A549 (cell line): ENCODE measurements at regions not wholly inside any gene's neighbourhood (a gene's known extent, or its start where the extent isn't known, plus 50 kb on each side); places are given as distances from the start of the nearest gene placed in this dataset.

Experiments
- ATAC-seq, 2 experiments: fragments of 200-7000 bp in 1 of 2; fragments of >200 bp in 1 of 2; cut with Nextera tagmentation in 1 of 2; cut with Tn5 transposase in 1 of 2; 3 replicates each; pipeline versions ENCODE4 v1.8.0 to v1.9.1; 2018 to 2020; ENCODE audit warnings: mild to moderate bottlenecking in 1 of 2, moderate library complexity in 1 of 2
- CTCF ChIA-PET: fragments of 300-600 bp; sonication (Branson Sonifier 250); formaldehyde crosslinking; extraction: SDS; loops from one replicate; lab custom pipeline; 2021; ENCODE audit warnings: antibody characterized with exemption, inconsistent platforms; lab: Yijun Ruan, JAX
- POLR2A ChIA-PET: fragments of 350-600 bp; formaldehyde crosslinking; extraction: SDS; loops from one replicate; lab custom pipeline; 2021; ENCODE audit warnings: antibody characterized with exemption, inconsistent platforms; lab: Yijun Ruan, JAX
- DNase-seq, 2 experiments: peaks; one replicate each; pipeline versions ENCODE4 v3.0.0 to v3.0.0-alpha.2; 2011 to 2016; ENCODE audit warnings: low read depth in 1 of 2, low spot score in 1 of 2
- FAIRE-seq: peaks from 2 replicates; lab custom pipeline; 2011; peaks lifted over from hg19 to GRCh38; lab: Jason Lieb, UNC
- H3K27ac ChIP-seq, 2 experiments: fragments of >200 bp; sonication (Bioruptor Twin); formaldehyde crosslinking; 3 replicates each; pipeline ENCODE4 v1.5.1; 2016 to 2017
- H3K4me1 ChIP-seq: fragments of >200 bp; sonication (Bioruptor Twin); formaldehyde crosslinking; 3 replicates; pipeline ENCODE4 v1.6.1; 2016
- H3K4me2 ChIP-seq: fragments of >200 bp; sonication (Bioruptor Twin); formaldehyde crosslinking; 3 replicates; pipeline ENCODE4 v1.6.1; 2016
- H3K4me3 ChIP-seq: fragments of >200 bp; sonication (Bioruptor Twin); formaldehyde crosslinking; 3 replicates; pipeline ENCODE4 v1.5.1; 2016
- H3K9me3 ChIP-seq: fragments of >200 bp; sonication (Bioruptor Twin); formaldehyde crosslinking; 3 replicates; pipeline ENCODE4 v1.6.1; 2016
- ATOH8 ChIP-seq: fragments of 250-450 bp; sonication (Bioruptor Pico); IDR thresholded peaks from 2 replicates; pipeline ENCODE4 v1.5.0; 2020; ENCODE audit warnings: low read depth, mild to moderate bottlenecking, moderate library complexity
- CBX2 ChIP-seq: fragments of 200-600 bp; sonication (generic); IDR thresholded peaks from 2 replicates; pipeline ENCODE4 v1.6.1; 2016; ENCODE audit warnings: low read depth, mild to moderate bottlenecking, borderline replicate concordance
- CBX8 ChIP-seq: fragments of 200-600 bp; sonication (generic); IDR thresholded peaks from 2 replicates; pipeline ENCODE4 v1.6.1; 2016
- CEBPB ChIP-seq, 2 experiments: fragments of >200 bp in 1 of 2; sonication (Bioruptor Twin) in 1 of 2; formaldehyde crosslinking in 1 of 2; IDR thresholded peaks; 2 replicates each; pipeline ENCODE4 v1.6.1; 2012 to 2016
- CHD2 ChIP-seq: fragments of 150-350 bp; IDR thresholded peaks from 2 replicates; pipeline ENCODE4 v1.6.1; 2014; ENCODE audit warnings: low read length; ENCODE audit not compliant: partially characterized antibody
- E2F6 ChIP-seq: IDR thresholded peaks from 2 replicates; pipeline ENCODE4 v1.6.1; 2012; ENCODE audit warnings: low read depth, borderline replicate concordance
- EHF ChIP-seq: fragments of 250-450 bp; sonication (Bioruptor Pico); IDR thresholded peaks from 2 replicates; pipeline ENCODE4 v1.5.0; 2020; ENCODE audit warnings: mild to moderate bottlenecking
- ELK1 ChIP-seq: fragments of 150-350 bp; IDR thresholded peaks from 2 replicates; pipeline ENCODE4 v1.6.1; 2014; ENCODE audit warnings: low read depth, mild to moderate bottlenecking, low read length
- EP300 ChIP-seq, 2 experiments: fragments of >200 bp; sonication (Bioruptor Twin); formaldehyde crosslinking; IDR thresholded peaks; 2 replicates in 1 of 2; 3 replicates in 1 of 2; pipeline ENCODE4 v1.6.1; 2016 to 2017
- ESRRA ChIP-seq: fragments of 150-350 bp; IDR thresholded peaks from 2 replicates; pipeline ENCODE4 v1.6.1; 2014; ENCODE audit warnings: mild to moderate bottlenecking, low read length, borderline replicate concordance
- FOSB ChIP-seq: fragments of 250-450 bp; sonication (Bioruptor Pico); IDR thresholded peaks from 2 replicates; pipeline ENCODE4 v1.5.0; 2020; ENCODE audit warnings: mild to moderate bottlenecking, moderate library complexity
- HDAC2 ChIP-seq: fragments of 200-600 bp; sonication (generic); IDR thresholded peaks from 2 replicates; pipeline ENCODE4 v1.6.1; 2016
- HEYL ChIP-seq: fragments of 250-450 bp; sonication (Bioruptor Pico); IDR thresholded peaks from 2 replicates; pipeline ENCODE4 v1.8.0; 2021; ENCODE audit warnings: mild to moderate bottlenecking, moderate library complexity
- HOXB13 ChIP-seq: fragments of 250-450 bp; sonication (Bioruptor Pico); IDR thresholded peaks from 2 replicates; pipeline ENCODE4 v1.5.0; 2020; ENCODE audit warnings: low read depth, mild to moderate bottlenecking, moderate library complexity
- HOXB5 ChIP-seq: fragments of 250-450 bp; sonication (Bioruptor Pico); IDR thresholded peaks from 2 replicates; pipeline ENCODE4 v1.5.0; 2020; ENCODE audit warnings: mild to moderate bottlenecking, moderate library complexity
- JUN ChIP-seq, 2 experiments: fragments of >200 bp; sonication (Bioruptor Twin); formaldehyde crosslinking; IDR thresholded peaks; 2 replicates in 1 of 2; 3 replicates in 1 of 2; pipeline ENCODE4 v1.6.1; 2016 to 2017
- JUNB ChIP-seq: fragments of >200 bp; sonication (Bioruptor Twin); formaldehyde crosslinking; IDR thresholded peaks from 2 replicates; pipeline ENCODE4 v1.6.1; 2016
- KDM5A ChIP-seq: fragments of 200-600 bp; sonication (generic); IDR thresholded peaks from 2 replicates; pipeline ENCODE4 v1.6.1; 2016; ENCODE audit warnings: antibody characterized with exemption, mild to moderate bottlenecking
- MAFK ChIP-seq: fragments of 450-650 bp; IDR thresholded peaks from 2 replicates; pipeline ENCODE4 v1.6.1; 2014; ENCODE audit not compliant: partially characterized antibody
- MAX ChIP-seq: IDR thresholded peaks from 2 replicates; pipeline ENCODE4 v1.6.1; 2012
- NFE2L2 ChIP-seq: fragments of 150-350 bp; conservative IDR thresholded peaks from 2 replicates; pipeline ENCODE4 v1.6.1; 2014; ENCODE audit warnings: low read length
- NR3C1 ChIP-seq: fragments of >200 bp; sonication (Bioruptor Twin); formaldehyde crosslinking; IDR thresholded peaks from 3 replicates; pipeline ENCODE4 v1.6.1; 2017
- POLR2AphosphoS2 ChIP-seq: conservative IDR thresholded peaks from 2 replicates; pipeline ENCODE4 v1.6.1; 2012; ENCODE audit warnings: low read length, improper control_type of control experiment, inconsistent platforms
- RARB ChIP-seq: fragments of 250-450 bp; sonication (Bioruptor Pico); IDR thresholded peaks from 2 replicates; pipeline ENCODE4 v1.8.0; 2021; ENCODE audit warnings: mild to moderate bottlenecking, moderate library complexity
- RCOR1 ChIP-seq: fragments of 150-350 bp; IDR thresholded peaks from 2 replicates; pipeline ENCODE4 v1.6.1; 2014; ENCODE audit warnings: antibody characterized with exemption, low read length, low read depth
- REST ChIP-seq: fragments of 200-600 bp; sonication (generic); IDR thresholded peaks from 2 replicates; pipeline ENCODE4 v1.6.1; 2016; ENCODE audit warnings: antibody characterized with exemption, mild to moderate bottlenecking, moderate library complexity
- SMC3 ChIP-seq: fragments of >200 bp; sonication (Bioruptor Twin); formaldehyde crosslinking; IDR thresholded peaks from 3 replicates; pipeline ENCODE4 v1.6.1; 2018; ENCODE audit warnings: inconsistent platforms
- ZSCAN20 ChIP-seq: fragments of 250-450 bp; sonication (Bioruptor Pico); IDR thresholded peaks from 2 replicates; pipeline ENCODE4 v1.8.0; 2022; ENCODE audit warnings: mild to moderate bottlenecking, moderate library complexity
- WGBS: methylation state at CpG from one replicate; pipeline ENCODE4 v1.1.6; 2017; ENCODE audit errors: missing lambda C conversion rate; 5-methylcytosine and 5-hydroxymethylcytosine counted together

GRCh38 chr10:56624082-56624481 lies 263.0 kb upstream of the ZWINT start:
- ChIA-PET CTCF (no interaction called here), POLR2A (no interaction called here)
- no peak overlapping the region for H3K27ac ChIP-seq
- H3K9me3 ChIP-seq, result no peaks in the 10 kb centered on the region
- DNase-seq, result no peak
- no peak overlapping the region for H3K4me3 ChIP-seq
- no peak for ATAC-seq
- no peaks in the 10 kb centered on the region for H3K4me1 ChIP-seq
- no peak overlapping the region for H3K4me2 ChIP-seq
- FAIRE-seq, result no peak
- TF ChIP-seq CBX2 (no peak), E2F6 (no peak)

GRCh38 chr10:56623064-56623463 lies 262.0 kb upstream of the ZWINT start:
- POLR2A ChIA-PET, result no interaction called here
- DNase-seq, result no peak
- Histone ChIP-seq H3K9me3 (no peaks in the 10 kb centered on the region), H3K4me3 (no peak overlapping the region), H3K27ac (no peak overlapping the region), H3K4me1 (no peaks in the 10 kb centered on the region), H3K4me2 (no peak overlapping the region)
- ATAC-seq, result no peak
- WGBS, result 7% methylated on average over 2 of the region's 2 CpGs
- CTCF ChIA-PET, result no interaction called here
- TF ChIP-seq ELK1 (no peak), HDAC2 (no peak), HEYL (CRISPR knock-in tag) (no peak), REST (no peak), RARB (CRISPR knock-in tag) (no peak), CEBPB (IDR thresholded peaks at IDR 0.05) (no peak), EP300 (IDR thresholded peaks at IDR 0.05) (no peak), ZSCAN20 (CRISPR knock-in tag) (no peak), NR3C1 (no peak), HOXB5 (CRISPR knock-in tag) (no peak), ATOH8 (CRISPR knock-in tag) (no peak), JUNB (no peak)
- TF ChIP-seq, all 56 proteins: peak for 0
- no peak for FAIRE-seq

GRCh38 chr10:56622335-56622973 lies 261.4 kb upstream of the ZWINT start:
- TF ChIP-seq NFE2L2 (no peak), RCOR1 (no peak), JUN (IDR thresholded peaks at IDR 0.05) (no peak), MAX (no peak), HOXB13 (no peak), CBX8 (no peak), EHF (CRISPR knock-in tag) (no peak), ESRRA (no peak), KDM5A (no peak), SMC3 (no peak), E2F6 (no peak), CHD2 (no peak), MAFK (no peak), RARB (CRISPR knock-in tag) (no peak), POLR2AphosphoS2 (no peak), FOSB (no peak)
- TF ChIP-seq, all 56 proteins: peak for 0
- Histone ChIP-seq H3K4me2 (peak overlapping the region; percentile 43), H3K4me3 (0 out of 3 replicates have a peak overlapping the region, but pooled peaks have one; percentile 17), H3K27ac (no peak overlapping the region), H3K9me3 (no peaks in the 10 kb centered on the region), H3K4me1 (no peaks in the 10 kb centered on the region)
- ChIA-PET CTCF (no interaction called here), POLR2A (no interaction called here)
- DNase-seq, result no peak
- no peak for ATAC-seq
- no peak for FAIRE-seq
- WGBS, result 4% methylated on average over 2 of the region's 2 CpGs
